Cardiac fibroblast (primary cell): ENCODE measurements at regions not wholly inside any gene's neighbourhood (a gene's known extent, or its start where the extent isn't known, plus 50 kb on each side); places are given as distances from the start of the nearest gene placed in this dataset.

Experiments used
- DNase-seq, 2 donors: peaks; one replicate each; pipeline versions ENCODE4 v3.0.0 to v3.0.0-alpha.2; 2010; ENCODE audit warnings: low read depth in 2 of 2
- H3K4me3 ChIP-seq, 2 donors: replicated peaks in 1 of 2; 1 replicate in 1 of 2; 2 replicates in 1 of 2; pipeline ENCODE4 v1.5.1; 2011; ENCODE audit warnings: low read depth in 2 of 2, low read length in 2 of 2, mild to moderate bottlenecking in 2 of 2, moderate library complexity in 1 of 2
- CTCF ChIP-seq: IDR thresholded peaks from one replicate; pipeline ENCODE4 v1.5.1; 2011; ENCODE audit warnings: low read depth, mild to moderate bottlenecking, low read length, inconsistent platforms

DNA sequence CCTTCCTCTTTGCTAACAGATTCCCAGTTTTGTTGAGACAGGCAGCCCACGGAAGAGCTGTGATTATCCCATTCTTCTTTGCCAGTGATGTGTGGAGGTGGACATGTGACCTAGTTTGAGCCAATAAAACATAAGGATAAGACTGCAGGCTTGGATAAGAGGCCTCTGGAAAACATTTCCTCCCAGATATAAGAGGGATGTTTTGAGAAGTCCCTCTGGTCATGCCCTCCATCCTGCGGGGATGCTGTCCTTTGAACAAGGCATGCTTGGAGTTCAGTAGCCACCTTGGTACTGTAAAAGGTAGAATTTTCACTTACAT, 155.7 kb downstream of the TM2D1 start:
- no peak overlapping the region for H3K4me3 ChIP-seq
- no peak for TF ChIP-seq CTCF
- DNase-seq, result no peak

GRCh38 chr1:61568460-61569302, 156.3 kb downstream of the TM2D1 start:
- TF ChIP-seq CTCF, result no peak
- DNase-seq, result no peak
- H3K4me3 ChIP-seq, result no peak overlapping the region

- TF ChIP-seq CTCF, result no peak
- H3K4me3 ChIP-seq, result no peak overlapping the region
- no peak for DNase-seq
These were observed 158.8 kb downstream of the TM2D1 start for GRCh38 chr1:61566177-61566576.

DNA sequence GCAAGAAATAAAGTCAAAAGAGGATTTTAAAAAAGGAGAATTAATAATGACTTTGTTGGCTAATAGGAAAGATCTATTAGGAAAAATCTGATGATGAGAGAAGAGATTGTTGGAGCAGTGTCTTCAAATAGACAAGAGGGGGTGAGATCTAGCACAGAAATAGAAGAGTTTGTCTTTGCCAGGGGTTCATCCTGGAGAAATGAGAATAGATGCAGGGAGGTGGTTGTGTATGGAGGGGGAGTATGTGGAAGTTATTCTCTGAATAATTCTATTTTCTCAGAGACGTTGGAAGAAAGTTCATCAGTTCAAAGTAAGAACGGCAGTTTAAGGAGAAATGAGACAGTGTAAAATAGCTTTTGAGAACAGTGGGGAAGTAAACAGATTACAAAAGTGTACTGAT, 161.3 kb downstream of the TM2D1 start:
- no peak for DNase-seq
- no peak overlapping the region for H3K4me3 ChIP-seq
- no peak for TF ChIP-seq CTCF

GRCh38 chr1:61561666-61562065, 163.3 kb downstream of the TM2D1 start:
- DNase-seq, result peak; percentile 23 to 65
- H3K4me3 ChIP-seq, result no peak overlapping the region
- TF ChIP-seq CTCF, result no peak

- H3K4me3 ChIP-seq, result no peak overlapping the region
- DNase-seq, result no peak
- no peak for TF ChIP-seq CTCF
These were observed 164.6 kb downstream of the TM2D1 start for GRCh38 chr1:61560385-61560784.

DNA sequence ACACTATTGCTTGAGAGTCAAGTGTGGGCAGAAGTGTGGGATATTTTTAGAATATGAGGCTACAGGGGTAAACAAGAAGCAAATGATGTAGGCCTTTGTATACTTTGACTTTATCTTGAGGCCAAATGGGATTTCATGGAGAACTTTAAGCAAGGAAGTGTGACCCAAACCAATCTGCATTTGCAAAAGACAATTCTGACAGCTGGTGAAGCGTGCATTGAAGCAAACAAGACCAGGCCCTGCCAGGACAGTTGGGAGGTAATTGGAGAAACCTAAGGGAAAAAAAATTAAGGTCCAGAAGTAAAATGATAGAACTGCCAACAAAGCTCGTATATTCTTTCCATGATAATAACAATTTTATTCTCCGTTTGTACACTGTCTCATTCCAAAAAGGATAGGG, 168.3 kb downstream of the TM2D1 start:
- no peak for TF ChIP-seq CTCF
- no peak for DNase-seq

More for the DNA sequence above, 168.3 kb downstream of the TM2D1 start:
- no peak overlapping the region for H3K4me3 ChIP-seq
